GM12878 (cell line): ENCODE measurements at regions not wholly inside any gene's neighbourhood (a gene's known extent, or its start where the extent isn't known, plus 50 kb on each side); places are given as distances from the start of the nearest gene placed in this dataset.

Experiments used
- EP300 ChIP-seq, 2 experiments: fragments of 150-350 bp in 1 of 2; IDR thresholded peaks; 2 replicates each; pipeline ENCODE4 v1.6.1; 2011 to 2012; ENCODE audit warnings: low read depth in 2 of 2, low read length in 2 of 2, borderline replicate concordance in 1 of 2, improper control_type of control experiment in 1 of 2, inconsistent platforms in 1 of 2; ENCODE audit not compliant: control insufficient read depth in 1 of 2
- EZH2 ChIP-seq: IDR thresholded peaks from 2 replicates; pipeline ENCODE4 v1.6.1; 2012; ENCODE audit warnings: low read depth, mild to moderate bottlenecking, control low read depth, inconsistent platforms, low read length, borderline replicate concordance; ENCODE audit not compliant: control insufficient read depth

DNA sequence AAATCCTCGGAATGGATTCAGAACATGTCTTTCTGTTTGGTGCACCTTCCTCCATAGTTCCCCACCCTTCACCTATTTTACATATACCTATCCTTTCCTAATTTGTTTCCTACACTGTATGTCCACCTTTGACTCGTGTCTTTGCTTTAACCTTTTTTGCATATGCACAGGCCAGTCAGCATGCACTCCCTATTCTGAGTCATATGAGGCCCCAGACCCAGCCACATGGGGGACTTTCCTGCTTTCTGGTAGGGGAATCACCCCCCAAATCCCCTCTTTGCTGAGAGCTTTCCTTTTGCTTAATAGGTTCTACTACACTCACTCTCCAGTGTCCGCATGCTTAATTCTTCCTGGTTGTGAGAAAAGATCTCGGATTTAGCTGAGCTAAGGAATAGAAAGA lies 393.8 kb upstream of the IMPG1 start:
- TF ChIP-seq EP300 (IDR thresholded peaks at IDR 0.05; ENCODE audit: borderline replicate concordance in 1 of 2, control insufficient read depth in 1 of 2, low read depth in 2 of 2, low read length in 2 of 2) (no peak), EZH2 (no peak)
